Panc1 (cell line): ENCODE measurements at regions not wholly inside any gene's neighbourhood (a gene's known extent, or its start where the extent isn't known, plus 50 kb on each side); places are given as distances from the start of the nearest gene placed in this dataset.

Source experiments
- POLR2AphosphoS5 ChIP-seq: IDR thresholded peaks from 2 replicates; pipeline ENCODE4 v1.6.1; 2012; ENCODE audit warnings: mild to moderate bottlenecking, low read depth, low read length, moderate library complexity
- SIN3A ChIP-seq: IDR thresholded peaks from 2 replicates; pipeline ENCODE4 v1.6.1; 2012; ENCODE audit warnings: low read depth, mild to moderate bottlenecking, low read length, moderate library complexity, borderline replicate concordance; ENCODE audit not compliant: insufficient read depth
- TCF7L2 ChIP-seq: IDR thresholded peaks from 2 replicates; pipeline ENCODE4 v1.6.1; 2011; ENCODE audit warnings: mild to moderate bottlenecking, low read depth, low read length, inconsistent platforms
- TF ChIP-seq, protein P1 (sequence below): fragments of 450-650 bp; IDR thresholded peaks from 2 replicates; pipeline ENCODE4 v1.5.1; 2017; ENCODE audit warnings: mild to moderate bottlenecking

DNA sequence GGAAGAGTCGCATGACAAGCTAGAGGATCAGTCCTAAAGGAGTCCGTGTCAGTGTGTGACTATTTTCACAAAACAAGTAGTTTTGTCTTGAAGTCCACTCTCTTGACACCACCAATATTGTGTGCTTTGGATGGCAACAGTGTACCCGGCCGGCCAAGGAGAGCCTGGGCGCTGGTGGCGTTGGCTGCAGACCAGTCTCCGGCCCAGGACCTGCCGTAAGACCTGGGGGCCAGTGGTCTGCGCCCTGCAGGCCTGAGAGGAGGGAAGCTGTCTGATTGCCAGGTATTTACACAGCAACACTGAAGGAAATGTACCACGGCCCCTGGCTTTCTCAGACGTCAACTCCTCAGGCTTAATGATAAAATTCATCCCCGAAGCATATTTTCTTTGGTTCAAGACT is 472.4 kb upstream of the SALL3 start:
- TF ChIP-seq, protein P1, sequence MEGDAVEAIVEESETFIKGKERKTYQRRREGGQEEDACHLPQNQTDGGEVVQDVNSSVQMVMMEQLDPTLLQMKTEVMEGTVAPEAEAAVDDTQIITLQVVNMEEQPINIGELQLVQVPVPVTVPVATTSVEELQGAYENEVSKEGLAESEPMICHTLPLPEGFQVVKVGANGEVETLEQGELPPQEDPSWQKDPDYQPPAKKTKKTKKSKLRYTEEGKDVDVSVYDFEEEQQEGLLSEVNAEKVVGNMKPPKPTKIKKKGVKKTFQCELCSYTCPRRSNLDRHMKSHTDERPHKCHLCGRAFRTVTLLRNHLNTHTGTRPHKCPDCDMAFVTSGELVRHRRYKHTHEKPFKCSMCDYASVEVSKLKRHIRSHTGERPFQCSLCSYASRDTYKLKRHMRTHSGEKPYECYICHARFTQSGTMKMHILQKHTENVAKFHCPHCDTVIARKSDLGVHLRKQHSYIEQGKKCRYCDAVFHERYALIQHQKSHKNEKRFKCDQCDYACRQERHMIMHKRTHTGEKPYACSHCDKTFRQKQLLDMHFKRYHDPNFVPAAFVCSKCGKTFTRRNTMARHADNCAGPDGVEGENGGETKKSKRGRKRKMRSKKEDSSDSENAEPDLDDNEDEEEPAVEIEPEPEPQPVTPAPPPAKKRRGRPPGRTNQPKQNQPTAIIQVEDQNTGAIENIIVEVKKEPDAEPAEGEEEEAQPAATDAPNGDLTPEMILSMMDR, result no peak
- TF ChIP-seq POLR2AphosphoS5 (no peak), SIN3A (no peak), TCF7L2 (no peak)
